ENCODE measurements at regions not wholly inside any gene's neighbourhood (a gene's known extent, or its start where the extent isn't known, plus 50 kb on each side); places are given as distances from the start of the nearest gene placed in this dataset.
A peak's percentile ranks its signal among the peaks of the same experiment; 100 is the strongest.

GRCh38 chr6:19446570-19446969, 390.6 kb upstream of the ID4 start:
- in situ Hi-C loops (cut with MboI; ENCODE audit: low pct_unique_long_range_greater_than_20kb, low sequenced_read_pairs): no loop called here
- DNase-seq: no peak

- in situ Hi-C loops (cut with MboI; ENCODE audit: low pct_unique_long_range_greater_than_20kb, low sequenced_read_pairs): no loop called here
- DNase-seq: no peak
These were observed 386.5 kb upstream of the ID4 start for GRCh38 chr6:19450651-19451050.

- in situ Hi-C loops (cut with MboI; ENCODE audit: low pct_unique_long_range_greater_than_20kb, low sequenced_read_pairs): no loop called here
These were observed 384.7 kb upstream of the ID4 start for GRCh38 chr6:19452495-19452894.

GRCh38 chr6:19454001-19454720, 383.0 kb upstream of the ID4 start:
- in situ Hi-C loops (cut with MboI; ENCODE audit: low pct_unique_long_range_greater_than_20kb, low sequenced_read_pairs): no loop called here
- DNase-seq: no peak

More at GRCh38 chr6:19452495-19452894, 384.7 kb upstream of the ID4 start:
- DNase-seq: no peak

- DNase-seq: no peak
- in situ Hi-C loops (cut with MboI; ENCODE audit: low pct_unique_long_range_greater_than_20kb, low sequenced_read_pairs): no loop called here
These were observed 382.3 kb upstream of the ID4 start for GRCh38 chr6:19454721-19455392.

GRCh38 chr6:19463250-19463649, 373.9 kb upstream of the ID4 start:
- no peak for DNase-seq
- in situ Hi-C loops (cut with MboI; ENCODE audit: low pct_unique_long_range_greater_than_20kb, low sequenced_read_pairs): no loop called here

GRCh38 chr6:19463925-19464324, 373.2 kb upstream of the ID4 start:
- no peak for DNase-seq
- in situ Hi-C loops (cut with MboI; ENCODE audit: low pct_unique_long_range_greater_than_20kb, low sequenced_read_pairs): no loop called here

- DNase-seq: no peak
These were observed 371.9 kb upstream of the ID4 start for GRCh38 chr6:19465256-19465655.

GRCh38 chr6:19465760-19466159, 371.4 kb upstream of the ID4 start:
- in situ Hi-C loops (cut with MboI; ENCODE audit: low pct_unique_long_range_greater_than_20kb, low sequenced_read_pairs): no loop called here
- DNase-seq: no peak

More at GRCh38 chr6:19465256-19465655, 371.9 kb upstream of the ID4 start:
- in situ Hi-C loops (cut with MboI; ENCODE audit: low pct_unique_long_range_greater_than_20kb, low sequenced_read_pairs): no loop called here

GRCh38 chr6:19470333-19470732, 366.8 kb upstream of the ID4 start:
- DNase-seq: no peak
- in situ Hi-C loops (cut with MboI; ENCODE audit: low pct_unique_long_range_greater_than_20kb, low sequenced_read_pairs): no loop called here

GRCh38 chr6:19472153-19472552, 365.0 kb upstream of the ID4 start:
- in situ Hi-C loops (cut with MboI; ENCODE audit: low pct_unique_long_range_greater_than_20kb, low sequenced_read_pairs): no loop called here
- DNase-seq: no peak

- peak; percentile 5 for DNase-seq
- in situ Hi-C loops (cut with MboI; ENCODE audit: low pct_unique_long_range_greater_than_20kb, low sequenced_read_pairs): no loop called here
These were observed 364.3 kb upstream of the ID4 start for GRCh38 chr6:19472850-19473249.

- in situ Hi-C loops (cut with MboI; ENCODE audit: low pct_unique_long_range_greater_than_20kb, low sequenced_read_pairs): no loop called here
- no peak for DNase-seq
These were observed 359.6 kb upstream of the ID4 start for GRCh38 chr6:19477563-19477962.

- no peak for DNase-seq
- in situ Hi-C loops (cut with MboI; ENCODE audit: low pct_unique_long_range_greater_than_20kb, low sequenced_read_pairs): no loop called here
These were observed 358.9 kb upstream of the ID4 start for GRCh38 chr6:19478273-19478672.

- no peak for DNase-seq
- in situ Hi-C loops (cut with MboI; ENCODE audit: low pct_unique_long_range_greater_than_20kb, low sequenced_read_pairs): no loop called here
These were observed 358.2 kb upstream of the ID4 start for GRCh38 chr6:19478992-19479391.

- no peak for DNase-seq
- in situ Hi-C loops (cut with MboI; ENCODE audit: low pct_unique_long_range_greater_than_20kb, low sequenced_read_pairs): no loop called here
These were observed 357.6 kb upstream of the ID4 start for GRCh38 chr6:19479551-19479950.

- in situ Hi-C loops (cut with MboI; ENCODE audit: low pct_unique_long_range_greater_than_20kb, low sequenced_read_pairs): no loop called here
- no peak for DNase-seq
These were observed 344.3 kb upstream of the ID4 start for GRCh38 chr6:19492636-19493405.

GRCh38 chr6:19501737-19502245, 335.4 kb upstream of the ID4 start:
- in situ Hi-C loops (cut with MboI; ENCODE audit: low pct_unique_long_range_greater_than_20kb, low sequenced_read_pairs): no loop called here
- no peak for DNase-seq

- DNase-seq: no peak
- in situ Hi-C loops (cut with MboI; ENCODE audit: low pct_unique_long_range_greater_than_20kb, low sequenced_read_pairs): no loop called here
These were observed 334.9 kb upstream of the ID4 start for GRCh38 chr6:19502301-19502700.

GRCh38 chr6:19515939-19516338, 321.2 kb upstream of the ID4 start:
- DNase-seq: no peak
- in situ Hi-C loops (cut with MboI; ENCODE audit: low pct_unique_long_range_greater_than_20kb, low sequenced_read_pairs): no loop called here

Data from KBM-7 (cell line).